Type B pancreatic cell (in vitro differentiated cells): ENCODE measurements at regions not wholly inside any gene's neighbourhood (a gene's known extent, or its start where the extent isn't known, plus 50 kb on each side); places are given as distances from the start of the nearest gene placed in this dataset.

Source experiments
- DNase-seq: peaks from one replicate; pipeline ENCODE4 v3.0.0; 2021; ENCODE audit warnings: mixed read lengths; ENCODE audit not compliant: unreplicated experiment; ENCODE audit errors: extremely low spot score
- H3K27ac Mint-ChIP-seq: 2 replicates; pipeline ENCODE4 v1.8.0; 2021; ENCODE audit warnings: mild to moderate bottlenecking, mixed read lengths
- H3K27me3 Mint-ChIP-seq: 2 replicates; pipeline ENCODE4 v1.8.0; 2021; ENCODE audit warnings: mixed read lengths
- H3K36me3 Mint-ChIP-seq: 2 replicates; pipeline ENCODE4 v1.8.0; 2021; ENCODE audit warnings: mixed read lengths
- H3K4me1 Mint-ChIP-seq: one replicate; pipeline ENCODE4 v1.8.0; 2021; ENCODE audit warnings: mixed read lengths; ENCODE audit not compliant: unreplicated experiment
- H3K4me3 Mint-ChIP-seq: 2 replicates; pipeline ENCODE4 v1.8.0; 2021; ENCODE audit warnings: mild to moderate bottlenecking, mixed read lengths
- H3K9me3 Mint-ChIP-seq: 2 replicates; pipeline ENCODE4 v1.8.0; 2021; ENCODE audit warnings: mixed read lengths
- TF ChIP-seq, protein P1 (sequence below): fragments of 200-600 bp; sonication (generic); conservative IDR thresholded peaks from 2 replicates; pipeline ENCODE4 v1.5.0; 2021; ENCODE audit warnings: antibody characterized with exemption, mild to moderate bottlenecking

DNA sequence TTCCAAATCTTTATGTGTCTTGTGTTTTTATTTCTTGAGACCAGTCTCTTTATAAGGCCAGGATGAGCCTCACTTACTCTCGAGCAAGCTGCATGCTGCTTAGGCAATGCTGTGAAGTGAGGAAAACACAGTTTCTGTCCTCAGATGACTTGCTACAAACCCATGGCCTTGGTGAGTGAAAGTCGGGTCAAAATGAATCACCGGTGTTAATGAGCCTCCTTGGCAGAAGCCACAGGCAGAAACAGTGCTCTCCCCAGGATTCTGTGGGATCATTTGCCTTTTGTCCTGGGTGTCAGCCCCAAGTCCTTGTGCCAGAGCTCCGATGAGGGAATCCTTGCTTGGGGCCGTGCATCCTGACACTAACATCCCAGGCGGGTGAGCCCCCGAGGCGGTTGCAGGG, 482.5 kb downstream of the QKI start:
- peaks cover 13% of the 10 kb centered on the region for H3K4me1 Mint-ChIP-seq
- DNase-seq: no peak
- H3K27ac Mint-ChIP-seq: no peak overlapping the region

DNA sequence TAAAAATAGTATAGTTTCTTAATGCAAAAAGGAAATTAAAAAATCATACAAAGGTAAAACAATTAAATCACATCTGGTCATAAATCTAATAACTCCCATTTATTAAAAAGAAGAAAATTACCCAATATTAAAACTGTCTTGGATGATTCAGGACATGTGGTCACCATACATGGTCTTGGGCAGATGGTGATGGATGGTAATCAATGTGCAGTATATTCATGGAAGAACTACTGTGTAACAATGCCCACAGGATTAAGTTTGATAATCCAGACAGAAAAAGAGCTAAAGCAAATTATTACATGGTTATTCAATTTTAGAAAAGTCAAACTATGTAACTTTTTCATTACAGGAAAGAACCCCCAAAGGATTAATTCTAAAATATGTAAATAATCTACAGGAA, 480.6 kb downstream of the QKI start:
- no peaks in the 10 kb centered on the region for H3K36me3 Mint-ChIP-seq
- TF ChIP-seq, protein P1, sequence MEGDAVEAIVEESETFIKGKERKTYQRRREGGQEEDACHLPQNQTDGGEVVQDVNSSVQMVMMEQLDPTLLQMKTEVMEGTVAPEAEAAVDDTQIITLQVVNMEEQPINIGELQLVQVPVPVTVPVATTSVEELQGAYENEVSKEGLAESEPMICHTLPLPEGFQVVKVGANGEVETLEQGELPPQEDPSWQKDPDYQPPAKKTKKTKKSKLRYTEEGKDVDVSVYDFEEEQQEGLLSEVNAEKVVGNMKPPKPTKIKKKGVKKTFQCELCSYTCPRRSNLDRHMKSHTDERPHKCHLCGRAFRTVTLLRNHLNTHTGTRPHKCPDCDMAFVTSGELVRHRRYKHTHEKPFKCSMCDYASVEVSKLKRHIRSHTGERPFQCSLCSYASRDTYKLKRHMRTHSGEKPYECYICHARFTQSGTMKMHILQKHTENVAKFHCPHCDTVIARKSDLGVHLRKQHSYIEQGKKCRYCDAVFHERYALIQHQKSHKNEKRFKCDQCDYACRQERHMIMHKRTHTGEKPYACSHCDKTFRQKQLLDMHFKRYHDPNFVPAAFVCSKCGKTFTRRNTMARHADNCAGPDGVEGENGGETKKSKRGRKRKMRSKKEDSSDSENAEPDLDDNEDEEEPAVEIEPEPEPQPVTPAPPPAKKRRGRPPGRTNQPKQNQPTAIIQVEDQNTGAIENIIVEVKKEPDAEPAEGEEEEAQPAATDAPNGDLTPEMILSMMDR: no peak
- H3K4me1 Mint-ChIP-seq: peaks cover 4% of the 10 kb centered on the region
- H3K4me3 Mint-ChIP-seq: no peak overlapping the region
- H3K27me3 Mint-ChIP-seq: no peaks in the 10 kb centered on the region
- H3K27ac Mint-ChIP-seq: no peak overlapping the region
- DNase-seq: no peak
- no peaks in the 10 kb centered on the region for H3K9me3 Mint-ChIP-seq

More for the DNA sequence above, 482.5 kb downstream of the QKI start:
- Mint-ChIP-seq H3K27me3 (no peaks in the 10 kb centered on the region), H3K9me3 (no peaks in the 10 kb centered on the region), H3K36me3 (no peaks in the 10 kb centered on the region), H3K4me3 (no peak overlapping the region)
- TF ChIP-seq, protein P1: no peak

DNA sequence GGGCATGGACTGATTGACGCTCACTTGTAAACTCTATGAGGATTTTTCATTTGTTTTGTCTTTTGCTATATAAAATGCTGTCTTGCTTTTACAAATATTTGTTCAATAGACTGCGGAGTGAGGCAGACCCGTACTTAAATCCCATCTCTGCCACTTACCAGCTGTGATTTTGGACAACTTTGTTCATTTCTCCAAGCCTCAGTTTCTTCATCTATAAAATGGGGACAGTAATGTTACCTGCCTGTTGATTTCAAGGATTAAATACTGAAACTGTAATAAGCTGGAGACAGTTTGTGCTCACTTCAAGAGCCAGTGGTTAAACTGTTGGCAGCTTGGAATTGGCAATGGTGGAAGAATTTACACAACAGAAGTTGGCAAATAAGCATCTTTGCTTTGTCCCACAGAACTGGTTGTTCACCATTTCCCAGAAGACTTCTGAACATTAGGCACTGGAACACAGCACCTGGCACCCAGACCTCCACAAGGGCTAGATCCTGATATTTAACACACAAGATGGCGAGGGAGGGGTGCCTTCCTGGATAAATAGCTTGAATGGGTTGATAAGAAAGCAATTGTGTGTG, 479.2 kb downstream of the QKI start:
- no peaks in the 10 kb centered on the region for H3K36me3 Mint-ChIP-seq
- H3K4me1 Mint-ChIP-seq: peaks cover 3% of the 10 kb centered on the region
- TF ChIP-seq, protein P1: no peak
- H3K4me3 Mint-ChIP-seq: no peak overlapping the region
- H3K27me3 Mint-ChIP-seq: no peaks in the 10 kb centered on the region
- DNase-seq: no peak
- no peak overlapping the region for H3K27ac Mint-ChIP-seq
- no peaks in the 10 kb centered on the region for H3K9me3 Mint-ChIP-seq

DNA sequence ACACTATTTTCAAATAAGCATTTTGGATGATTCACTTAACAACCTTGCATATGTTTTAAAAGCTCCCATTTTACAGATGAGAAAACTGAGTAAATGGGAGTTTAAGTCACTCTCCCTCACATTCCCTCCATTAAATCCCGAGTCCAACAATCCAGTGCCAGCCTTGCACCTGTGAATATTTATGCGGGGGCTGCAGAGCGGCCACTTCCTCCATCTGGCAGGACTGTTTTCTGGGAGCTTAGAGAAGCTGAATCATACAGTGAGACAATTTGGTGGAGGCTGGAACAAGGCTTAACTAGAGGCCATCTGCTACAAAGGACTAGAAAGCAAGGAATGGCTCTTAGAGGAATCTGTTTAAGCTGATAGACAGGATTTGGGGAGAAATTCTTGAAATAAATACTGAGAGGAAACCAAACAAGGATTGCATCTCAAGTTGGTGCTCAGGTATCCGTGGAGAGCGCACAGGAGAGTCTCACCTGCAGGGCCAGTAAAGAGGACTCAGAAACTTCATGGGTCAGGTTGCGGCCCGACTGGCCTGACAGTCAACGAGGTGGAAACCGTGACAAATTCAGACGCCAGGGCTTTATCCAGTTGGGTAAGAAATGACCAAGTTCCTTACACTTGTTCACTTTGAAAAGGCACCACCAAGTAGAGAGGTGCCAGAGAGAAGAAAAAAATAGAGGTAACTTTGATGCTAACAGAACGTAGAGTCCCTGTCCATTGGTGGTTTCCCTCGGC, 478.5 kb downstream of the QKI start:
- H3K9me3 Mint-ChIP-seq: no peaks in the 10 kb centered on the region
- H3K27ac Mint-ChIP-seq: no peak overlapping the region
- DNase-seq: no peak
- H3K4me3 Mint-ChIP-seq: no peak overlapping the region
- H3K27me3 Mint-ChIP-seq: no peaks in the 10 kb centered on the region
- no peaks in the 10 kb centered on the region for H3K36me3 Mint-ChIP-seq
- peaks cover 3% of the 10 kb centered on the region for H3K4me1 Mint-ChIP-seq
- TF ChIP-seq, protein P1: no peak

DNA sequence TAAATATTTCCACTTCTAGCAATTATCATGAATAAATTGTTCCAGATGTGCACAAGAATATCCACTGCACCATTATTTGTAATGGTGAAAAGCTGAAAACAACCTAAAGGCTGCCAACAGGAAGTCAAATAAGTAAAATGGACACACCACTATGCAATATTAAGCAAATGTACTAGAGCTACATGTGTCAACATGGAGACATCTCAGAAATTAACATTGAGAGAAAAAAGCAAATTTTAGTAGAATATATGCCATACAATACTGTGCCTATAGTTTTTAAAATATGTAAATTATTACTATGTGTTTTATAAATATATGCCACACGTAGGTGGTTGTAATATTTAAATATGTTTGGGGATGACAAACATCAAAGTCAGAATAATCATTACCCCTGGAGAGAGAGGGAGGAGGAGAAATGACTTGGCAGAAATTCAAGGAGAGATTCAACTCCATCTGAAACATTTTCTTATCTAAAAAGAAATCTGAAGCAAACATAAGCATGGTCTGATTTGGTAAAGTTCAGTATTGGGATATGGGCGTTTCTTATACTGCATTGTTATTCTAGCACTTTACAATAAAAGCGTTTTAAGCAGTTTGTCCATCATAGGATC, 475.5 kb downstream of the QKI start:
- no peak overlapping the region for H3K27ac Mint-ChIP-seq
- no peaks in the 10 kb centered on the region for H3K27me3 Mint-ChIP-seq
- no peaks in the 10 kb centered on the region for H3K36me3 Mint-ChIP-seq
- TF ChIP-seq, protein P1: no peak
- no peaks in the 10 kb centered on the region for H3K4me1 Mint-ChIP-seq
- DNase-seq: no peak
- no peaks in the 10 kb centered on the region for H3K9me3 Mint-ChIP-seq
- H3K4me3 Mint-ChIP-seq: no peak overlapping the region
